GM12864 (cell line): ENCODE measurements at regions not wholly inside any gene's neighbourhood (a gene's known extent, or its start where the extent isn't known, plus 50 kb on each side); places are given as distances from the start of the nearest gene placed in this dataset.

Source experiments
- DNase-seq: peaks from one replicate; pipeline ENCODE4 v3.0.0-alpha.2; 2011; ENCODE audit warnings: low read depth
- H3K4me3 ChIP-seq: 2 replicates; pipeline ENCODE4 v1.5.1; 2011; ENCODE audit warnings: mild to moderate bottlenecking, low read depth, low read length, control low read depth
- CTCF ChIP-seq: IDR thresholded peaks from 2 replicates; pipeline ENCODE4 v1.5.1; 2011; ENCODE audit warnings: low read depth, mild to moderate bottlenecking, moderate library complexity, low read length, control low read depth, inconsistent platforms; ENCODE audit errors: missing control alignments

- no peak for DNase-seq
- TF ChIP-seq CTCF, result no peak
- no peak overlapping the region for H3K4me3 ChIP-seq
Observed at GRCh38 chr3:144097163-144097562, 125.5 kb downstream of the DIPK2A start.

- TF ChIP-seq CTCF, result no peak
- no peak overlapping the region for H3K4me3 ChIP-seq
- no peak for DNase-seq
Observed at GRCh38 chr3:144098691-144099090, 127.1 kb downstream of the DIPK2A start.

DNA sequence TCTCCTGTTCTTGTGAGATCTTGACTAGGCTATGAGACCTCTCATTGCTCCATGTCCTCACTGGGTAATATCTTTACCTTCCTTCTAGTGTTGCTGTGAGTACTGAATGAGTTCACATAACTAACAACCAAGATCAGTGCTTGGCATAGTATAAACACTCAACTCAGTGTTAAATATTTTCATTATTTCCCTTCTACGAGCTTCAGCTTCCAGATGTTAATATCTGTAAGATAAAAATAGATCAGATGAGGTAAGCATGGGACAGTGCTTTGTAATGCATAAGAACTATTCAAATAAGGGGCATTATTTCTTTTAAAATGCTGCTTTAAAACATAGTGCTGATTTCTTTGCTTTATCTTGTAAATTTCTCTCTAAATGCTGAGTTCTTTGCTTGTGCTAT lies 130.8 kb downstream of the DIPK2A start:
- TF ChIP-seq CTCF, result no peak
- no peak for DNase-seq
- no peak overlapping the region for H3K4me3 ChIP-seq

GRCh38 chr3:144104186-144104585 lies 132.6 kb downstream of the DIPK2A start:
- no peak overlapping the region for H3K4me3 ChIP-seq
- DNase-seq, result no peak
- no peak for TF ChIP-seq CTCF

- TF ChIP-seq CTCF, result no peak
- DNase-seq, result no peak
- H3K4me3 ChIP-seq, result no peak overlapping the region
Observed at GRCh38 chr3:144104679-144105078, 133.1 kb downstream of the DIPK2A start.

DNA sequence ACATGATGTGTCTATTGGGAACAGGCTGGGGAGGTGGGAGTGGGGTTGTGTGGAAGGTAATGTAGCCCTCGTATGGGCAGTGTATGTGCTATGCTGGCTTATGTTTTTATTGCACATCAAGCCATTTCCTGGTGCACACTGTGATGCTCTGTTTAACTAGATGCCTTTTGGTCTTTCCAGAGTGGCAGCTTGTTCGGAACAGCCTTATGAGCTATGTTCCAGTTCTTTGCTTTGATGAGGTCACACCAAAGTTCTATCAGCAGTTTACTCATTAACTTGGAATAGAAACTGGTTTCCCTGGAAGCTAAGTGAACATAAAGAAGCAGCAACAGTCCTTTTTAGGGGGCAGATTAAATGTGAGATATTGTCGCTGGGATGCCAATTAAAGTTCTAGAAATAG lies 133.9 kb downstream of the DIPK2A start:
- TF ChIP-seq CTCF, result no peak

DNA sequence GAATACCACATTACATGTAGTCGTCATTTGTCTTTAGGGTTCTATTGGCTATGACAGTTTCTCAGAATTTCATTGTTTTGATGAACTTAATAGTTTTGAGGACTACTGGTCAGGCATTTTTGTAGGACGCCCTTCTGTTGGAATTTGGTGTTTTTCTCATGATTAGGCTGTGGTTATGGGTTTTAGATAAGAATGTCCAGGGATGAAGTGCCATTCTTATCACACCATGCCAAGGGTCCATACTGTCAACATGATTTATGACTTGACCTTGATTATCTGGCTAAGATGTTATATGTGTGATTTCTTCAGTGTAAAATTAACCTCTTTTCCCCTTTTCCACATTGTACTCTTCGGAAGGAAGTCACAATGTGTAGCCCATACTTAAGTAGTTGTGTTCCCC lies 135.3 kb downstream of the DIPK2A start:
- TF ChIP-seq CTCF, result no peak
- H3K4me3 ChIP-seq, result no peak overlapping the region
- no peak for DNase-seq

More for the DNA sequence above, 133.9 kb downstream of the DIPK2A start:
- H3K4me3 ChIP-seq, result no peak overlapping the region
- DNase-seq, result no peak
